Activated naive CD8-positive, alpha-beta T cell treated with anti-CD3 and anti-CD28 coated beads, Interleukin-2, amount 50 U/mL, for 24 hours (primary cell): ENCODE measurements at regions not wholly inside any gene's neighbourhood (a gene's known extent, or its start where the extent isn't known, plus 50 kb on each side); places are given as distances from the start of the nearest gene placed in this dataset.

Experiments used
- ATAC-seq: fragments of 150-1000 bp; cut with Tn5 transposase; one replicate; pipeline ENCODE4 v1.10.0; 2021
- DNase-seq: peaks from one replicate; pipeline ENCODE4 v3.0.0; 2021
- H3K27ac Mint-ChIP-seq: one replicate; pipeline ENCODE4 v1.8.0; 2021; ENCODE audit warnings: mild to moderate bottlenecking, mixed read lengths
- H3K27me3 Mint-ChIP-seq: one replicate; pipeline ENCODE4 v1.8.0; 2021; ENCODE audit warnings: mixed read lengths
- H3K36me3 Mint-ChIP-seq: one replicate; pipeline ENCODE4 v1.8.0; 2021; ENCODE audit warnings: low read depth, mixed read lengths
- H3K4me1 Mint-ChIP-seq: one replicate; pipeline ENCODE4 v1.8.0; 2021; ENCODE audit warnings: mixed read lengths
- H3K4me3 Mint-ChIP-seq: one replicate; pipeline ENCODE4 v1.8.0; 2021; ENCODE audit warnings: mild to moderate bottlenecking, moderate library complexity, mixed read lengths
- H3K9me3 Mint-ChIP-seq: one replicate; pipeline ENCODE4 v1.8.0; 2021; ENCODE audit warnings: mixed read lengths

DNA sequence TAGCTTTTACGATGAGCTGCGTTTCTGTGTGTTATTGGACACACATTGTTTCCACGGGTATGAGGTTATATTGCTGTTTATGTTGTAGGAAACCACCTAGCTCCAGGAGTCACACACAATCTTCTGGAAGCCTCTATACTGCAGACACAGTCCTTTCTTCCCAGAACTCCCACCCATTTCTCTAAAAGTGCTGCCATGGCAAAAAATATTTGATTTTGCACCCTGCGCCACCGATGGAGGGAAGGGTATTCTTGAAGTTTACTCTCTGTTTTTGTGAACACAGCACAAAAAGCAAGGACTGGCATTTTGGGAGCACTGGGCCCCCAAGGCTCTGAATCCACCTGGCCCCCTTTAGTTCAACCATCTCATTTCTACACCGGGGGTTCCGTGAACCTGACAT is 187.5 kb downstream of the ICE1 start:
- DNase-seq (no peak), ATAC-seq (no peak)
- Mint-ChIP-seq H3K27ac (no peak overlapping the region), H3K4me3 (no peak overlapping the region), H3K9me3 (no peaks in the 10 kb centered on the region), H3K4me1 (no peaks in the 10 kb centered on the region), H3K27me3 (peaks cover 5% of the 10 kb centered on the region), H3K36me3 (no peaks in the 10 kb centered on the region)

DNA sequence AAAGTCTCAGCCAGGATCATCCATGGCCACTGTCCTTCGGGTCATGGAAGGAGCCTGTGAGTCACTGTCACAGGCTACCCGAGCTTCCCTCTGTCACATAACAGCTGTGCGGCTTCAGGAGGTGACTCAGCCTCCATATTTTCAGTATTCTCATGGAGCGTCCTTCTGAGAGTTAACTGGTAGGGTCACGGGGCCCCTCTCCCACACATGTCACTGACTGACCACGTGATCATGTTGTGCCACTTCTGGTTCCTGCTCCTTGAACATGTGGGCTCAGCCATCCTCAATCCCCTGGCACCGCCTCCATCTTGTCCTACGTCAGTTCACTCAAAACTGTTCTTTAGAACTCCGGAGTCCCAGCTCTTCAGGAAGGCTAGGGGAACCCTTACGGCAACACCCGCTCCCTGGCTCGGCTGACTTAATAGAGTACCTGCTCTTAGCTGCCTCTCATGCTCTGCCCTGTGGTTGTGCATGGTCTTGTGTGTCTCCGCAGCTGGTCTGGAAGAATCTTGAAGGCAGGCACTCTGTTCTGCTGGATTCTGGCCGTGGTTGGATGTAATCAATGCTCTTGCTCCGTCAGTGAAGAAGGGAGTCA is 182.8 kb downstream of the ICE1 start:
- ATAC-seq: no peak
- H3K36me3 Mint-ChIP-seq: no peaks in the 10 kb centered on the region
- no peaks in the 10 kb centered on the region for H3K9me3 Mint-ChIP-seq
- no peak for DNase-seq
- no peak overlapping the region for H3K27ac Mint-ChIP-seq
- H3K4me1 Mint-ChIP-seq: no peaks in the 10 kb centered on the region
- no peak overlapping the region for H3K4me3 Mint-ChIP-seq
- peaks cover 2% of the 10 kb centered on the region for H3K27me3 Mint-ChIP-seq

- Mint-ChIP-seq H3K36me3 (no peaks in the 10 kb centered on the region), H3K4me1 (no peaks in the 10 kb centered on the region), H3K4me3 (no peak overlapping the region), H3K27me3 (peaks cover 2% of the 10 kb centered on the region), H3K27ac (no peak overlapping the region), H3K9me3 (no peaks in the 10 kb centered on the region)
- DNase-seq (no peak), ATAC-seq (no peak)
Measured at GRCh38 chr5:5602554-5602953, 180.1 kb downstream of the ICE1 start.

DNA sequence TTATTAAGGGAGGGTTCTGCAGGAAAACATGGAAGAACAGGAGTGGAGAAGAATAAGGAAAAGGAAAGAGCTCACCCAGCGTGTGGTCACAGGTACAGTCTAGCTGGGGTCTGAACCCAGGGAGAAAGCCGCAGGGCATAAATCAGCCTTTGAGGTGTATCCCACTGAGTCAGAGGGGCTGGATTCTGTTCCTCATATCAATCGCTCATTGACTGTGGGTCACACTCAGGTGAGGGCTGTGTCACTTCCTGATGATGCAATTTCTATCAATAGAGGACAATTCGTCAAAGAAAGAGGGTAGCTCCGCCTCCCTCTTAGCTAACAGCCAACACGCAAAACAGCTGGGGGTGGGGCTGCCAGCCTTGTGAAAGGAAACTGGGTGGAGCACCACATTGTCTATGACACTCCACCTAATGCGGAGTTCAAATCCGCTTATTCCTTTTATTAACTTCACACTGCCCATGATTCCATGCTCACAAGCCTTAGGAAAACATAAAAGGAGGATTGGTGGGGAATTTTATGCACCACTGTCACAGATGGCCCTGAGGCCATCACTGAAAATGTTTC is 176.2 kb downstream of the ICE1 start:
- H3K9me3 Mint-ChIP-seq: peaks cover 4% of the 10 kb centered on the region
- no peaks in the 10 kb centered on the region for H3K36me3 Mint-ChIP-seq
- H3K4me1 Mint-ChIP-seq: no peaks in the 10 kb centered on the region
- H3K27me3 Mint-ChIP-seq: peaks cover 5% of the 10 kb centered on the region
- no peak overlapping the region for H3K27ac Mint-ChIP-seq
- no peak overlapping the region for H3K4me3 Mint-ChIP-seq
- DNase-seq: no peak
- no peak for ATAC-seq

GRCh38 chr5:5593391-5593790 is 170.9 kb downstream of the ICE1 start:
- Mint-ChIP-seq H3K36me3 (no peaks in the 10 kb centered on the region), H3K27ac (no peak overlapping the region), H3K4me3 (no peak overlapping the region), H3K4me1 (no peaks in the 10 kb centered on the region), H3K9me3 (peaks cover 4% of the 10 kb centered on the region), H3K27me3 (peaks cover 6% of the 10 kb centered on the region)
- no peak for ATAC-seq
- no peak for DNase-seq

- no peak overlapping the region for H3K4me3 Mint-ChIP-seq
- ATAC-seq: no peak
- H3K9me3 Mint-ChIP-seq: peaks cover 4% of the 10 kb centered on the region
- no peak for DNase-seq
- H3K36me3 Mint-ChIP-seq: no peaks in the 10 kb centered on the region
- no peaks in the 10 kb centered on the region for H3K4me1 Mint-ChIP-seq
- H3K27ac Mint-ChIP-seq: no peak overlapping the region
- peaks cover 6% of the 10 kb centered on the region for H3K27me3 Mint-ChIP-seq
Measured at GRCh38 chr5:5592541-5592940, 170.1 kb downstream of the ICE1 start.

DNA sequence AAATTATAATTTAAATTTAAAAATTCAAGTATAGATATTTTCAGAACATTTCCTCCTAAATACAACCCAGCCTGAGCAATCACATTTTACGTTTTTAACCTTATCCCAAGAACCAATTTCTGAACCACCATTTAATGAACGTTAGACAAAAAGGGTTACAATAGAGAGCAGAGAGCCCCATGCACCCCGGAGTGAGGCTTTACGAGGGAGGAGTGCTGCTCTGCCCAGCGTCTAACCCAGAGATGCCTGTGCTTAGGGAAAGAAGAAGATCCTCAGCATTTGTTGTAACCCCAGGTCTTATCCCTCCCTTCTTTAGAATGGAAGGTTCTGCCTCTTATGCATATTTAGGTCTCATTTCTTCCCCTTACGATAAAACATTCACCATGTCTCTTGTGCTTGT is 169.1 kb downstream of the ICE1 start:
- Mint-ChIP-seq H3K27me3 (peaks cover 6% of the 10 kb centered on the region), H3K4me1 (no peaks in the 10 kb centered on the region), H3K36me3 (no peaks in the 10 kb centered on the region), H3K9me3 (peaks cover 4% of the 10 kb centered on the region), H3K4me3 (no peak overlapping the region), H3K27ac (no peak overlapping the region)
- no peak for DNase-seq
- no peak for ATAC-seq

DNA sequence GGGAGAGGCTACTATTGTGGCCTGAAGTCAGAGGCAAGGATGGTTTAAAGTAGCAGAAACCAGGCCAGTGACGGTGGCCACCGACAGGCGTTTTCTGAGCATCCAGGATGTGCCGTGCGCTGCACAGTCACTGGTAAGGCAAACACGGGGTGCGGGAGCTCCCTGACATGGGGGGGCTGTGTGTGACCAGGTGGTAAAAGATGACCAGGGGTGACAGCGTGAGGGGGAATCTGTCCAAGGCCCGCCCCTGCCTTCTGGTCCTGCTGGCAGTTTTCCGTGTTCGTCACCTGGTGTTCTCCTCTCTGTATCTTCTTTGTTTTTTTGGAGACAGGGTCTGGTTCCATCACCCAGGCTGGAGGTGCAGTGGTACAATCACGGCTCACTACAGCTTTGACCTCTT is 167.4 kb downstream of the ICE1 start:
- H3K9me3 Mint-ChIP-seq: peaks cover 4% of the 10 kb centered on the region
- no peak overlapping the region for H3K4me3 Mint-ChIP-seq
- no peak overlapping the region for H3K27ac Mint-ChIP-seq
- ATAC-seq (no peak), DNase-seq (no peak)
- no peaks in the 10 kb centered on the region for H3K4me1 Mint-ChIP-seq
- H3K27me3 Mint-ChIP-seq: peaks cover 6% of the 10 kb centered on the region
- H3K36me3 Mint-ChIP-seq: no peaks in the 10 kb centered on the region

DNA sequence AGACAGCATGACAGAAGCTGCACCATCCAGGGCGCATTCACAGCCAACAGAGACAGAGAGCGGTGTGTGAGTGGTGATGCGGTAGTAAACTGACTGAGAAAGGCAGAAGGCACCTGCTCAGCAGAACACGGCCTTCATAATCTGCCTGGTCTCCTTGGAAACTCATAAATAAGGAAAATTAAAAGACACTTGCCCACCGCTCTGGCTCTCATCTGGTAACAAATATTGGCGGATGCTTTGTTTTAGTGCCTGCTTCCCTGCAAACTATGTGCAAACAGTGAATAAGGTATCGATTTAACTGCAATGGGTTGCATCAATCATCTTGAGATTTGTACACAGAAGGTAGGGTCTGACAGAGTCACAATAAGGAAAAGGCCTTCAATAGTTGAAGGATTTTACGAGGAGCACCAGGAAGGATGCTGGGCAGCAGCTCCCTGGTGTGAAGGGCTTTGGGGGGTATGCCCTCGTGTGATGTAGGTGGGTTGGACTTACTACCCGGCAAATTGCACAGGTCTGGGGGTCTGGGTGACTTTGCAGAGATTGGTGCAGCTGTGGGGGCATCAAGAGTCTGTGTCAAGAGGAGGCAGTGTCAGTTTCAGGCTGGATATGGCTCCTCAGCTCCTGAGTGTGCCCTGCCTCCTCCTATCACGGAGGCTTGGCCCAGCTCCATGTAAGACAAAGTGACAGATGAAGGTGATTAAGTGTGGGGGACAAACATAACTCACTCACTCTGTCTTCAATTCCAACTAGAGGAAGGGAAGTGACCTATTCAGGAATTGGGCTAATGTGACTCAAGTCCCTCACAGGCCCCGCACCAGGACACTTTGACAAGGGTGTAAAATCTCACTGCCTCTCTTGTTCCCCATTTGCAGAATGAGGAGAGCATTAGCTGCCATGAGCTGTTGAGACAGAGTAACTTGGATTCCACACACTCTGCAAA is 166.7 kb downstream of the ICE1 start:
- Mint-ChIP-seq H3K36me3 (no peaks in the 10 kb centered on the region), H3K4me3 (no peak overlapping the region), H3K27ac (no peak overlapping the region), H3K27me3 (peaks cover 1% of the 10 kb centered on the region), H3K4me1 (no peaks in the 10 kb centered on the region), H3K9me3 (no peaks in the 10 kb centered on the region)
- DNase-seq (no peak), ATAC-seq (no peak)

GRCh38 chr5:5588386-5588785 is 165.9 kb downstream of the ICE1 start:
- Mint-ChIP-seq H3K4me3 (no peak overlapping the region), H3K4me1 (no peaks in the 10 kb centered on the region), H3K27me3 (peaks cover 1% of the 10 kb centered on the region), H3K27ac (no peak overlapping the region), H3K9me3 (no peaks in the 10 kb centered on the region), H3K36me3 (no peaks in the 10 kb centered on the region)
- ATAC-seq (no peak), DNase-seq (no peak)

GRCh38 chr5:5587474-5587873 is 165.0 kb downstream of the ICE1 start:
- DNase-seq: no peak
- Mint-ChIP-seq H3K27ac (no peak overlapping the region), H3K4me3 (no peak overlapping the region), H3K27me3 (peaks cover 1% of the 10 kb centered on the region), H3K4me1 (no peaks in the 10 kb centered on the region), H3K9me3 (no peaks in the 10 kb centered on the region), H3K36me3 (no peaks in the 10 kb centered on the region)
- no peak for ATAC-seq

- H3K4me1 Mint-ChIP-seq: no peaks in the 10 kb centered on the region
- H3K36me3 Mint-ChIP-seq: no peaks in the 10 kb centered on the region
- ATAC-seq (no peak), DNase-seq (no peak)
- H3K27me3 Mint-ChIP-seq: peaks cover 1% of the 10 kb centered on the region
- no peak overlapping the region for H3K4me3 Mint-ChIP-seq
- H3K9me3 Mint-ChIP-seq: no peaks in the 10 kb centered on the region
- no peak overlapping the region for H3K27ac Mint-ChIP-seq
Measured at GRCh38 chr5:5586721-5587120, 164.2 kb downstream of the ICE1 start.

GRCh38 chr5:5585751-5586341 is 163.4 kb downstream of the ICE1 start:
- H3K27me3 Mint-ChIP-seq: peaks cover 1% of the 10 kb centered on the region
- ATAC-seq: no peak

GRCh38 chr5:5584751-5585150 is 162.3 kb downstream of the ICE1 start:
- Mint-ChIP-seq H3K27ac (no peak overlapping the region), H3K4me1 (no peaks in the 10 kb centered on the region), H3K9me3 (no peaks in the 10 kb centered on the region), H3K4me3 (no peak overlapping the region), H3K27me3 (no peaks in the 10 kb centered on the region), H3K36me3 (no peaks in the 10 kb centered on the region)
- DNase-seq (no peak), ATAC-seq (no peak)

More at GRCh38 chr5:5585751-5586341, 163.4 kb downstream of the ICE1 start:
- H3K27ac Mint-ChIP-seq: no peak overlapping the region
- no peaks in the 10 kb centered on the region for H3K9me3 Mint-ChIP-seq
- no peaks in the 10 kb centered on the region for H3K36me3 Mint-ChIP-seq
- DNase-seq: no peak
- no peaks in the 10 kb centered on the region for H3K4me1 Mint-ChIP-seq
- no peak overlapping the region for H3K4me3 Mint-ChIP-seq

DNA sequence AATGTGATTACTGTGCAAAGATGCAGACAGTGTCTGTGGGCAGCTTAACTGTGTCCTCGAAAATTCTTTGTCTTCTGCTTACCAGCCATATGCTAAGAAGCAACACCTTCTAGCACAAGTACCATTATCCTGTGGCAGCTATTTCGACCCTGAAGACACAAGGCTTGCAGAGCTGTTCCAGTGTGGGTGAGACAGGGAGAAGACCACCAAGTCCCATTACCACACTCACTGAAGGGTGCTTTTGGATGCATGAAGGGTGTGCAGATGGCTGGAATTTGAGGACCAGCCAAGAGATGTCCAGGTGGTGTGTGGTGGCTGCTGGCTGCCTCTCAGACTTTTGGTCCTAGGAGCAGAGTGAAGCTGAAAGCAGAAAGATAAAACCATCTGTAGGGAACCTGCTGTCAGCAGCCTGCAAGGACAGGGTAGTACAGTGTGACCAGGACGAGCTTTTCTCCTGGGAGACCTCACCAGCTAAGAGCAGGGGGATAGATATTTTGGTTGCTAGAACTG is 161.8 kb downstream of the ICE1 start:
- no peak for DNase-seq
- Mint-ChIP-seq H3K4me3 (no peak overlapping the region), H3K4me1 (no peaks in the 10 kb centered on the region), H3K9me3 (no peaks in the 10 kb centered on the region), H3K36me3 (no peaks in the 10 kb centered on the region), H3K27ac (no peak overlapping the region), H3K27me3 (no peaks in the 10 kb centered on the region)
- ATAC-seq: no peak
